H1 (cell line): ENCODE measurements at regions not wholly inside any gene's neighbourhood (a gene's known extent, or its start where the extent isn't known, plus 50 kb on each side); places are given as distances from the start of the nearest gene placed in this dataset.

Source experiments
- SIRT6 ChIP-seq: IDR thresholded peaks from one replicate; pipeline ENCODE4 v1.7.1; 2012; ENCODE audit warnings: low read length, inconsistent platforms

DNA sequence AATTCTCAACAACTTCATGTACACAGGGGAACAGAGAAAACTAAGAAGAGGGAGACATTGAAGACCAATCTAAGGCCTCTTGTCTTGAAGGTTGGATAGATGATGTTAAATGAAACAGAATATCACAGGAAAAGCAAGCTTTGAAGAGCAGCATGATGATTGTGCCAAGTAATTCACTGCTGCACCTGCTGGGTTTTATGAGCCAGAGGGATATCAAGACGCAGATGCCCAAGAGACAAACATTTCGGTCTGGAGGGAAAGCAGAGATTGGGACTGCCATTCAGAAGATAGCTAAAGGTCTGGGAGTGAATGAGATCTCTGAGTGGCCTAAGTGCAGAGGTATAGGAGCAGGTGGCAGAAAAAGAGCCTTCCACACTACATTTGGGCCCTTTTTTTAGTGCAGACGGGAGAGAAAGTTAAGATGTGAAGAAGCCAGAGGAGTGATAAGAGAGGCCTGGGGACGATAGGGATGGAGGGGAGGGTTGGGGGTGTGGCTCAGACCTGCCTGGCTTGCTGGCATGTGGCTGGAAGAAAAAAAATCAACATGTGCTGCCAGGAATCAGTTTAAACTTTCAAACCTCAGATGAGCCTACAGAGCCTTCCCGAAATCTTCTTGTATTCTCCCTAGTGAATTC lies 200.6 kb downstream of the AEBP2 start (continued):
- no peak for TF ChIP-seq SIRT6
